ENCODE measurements at regions not wholly inside any gene's neighbourhood (a gene's known extent, or its start where the extent isn't known, plus 50 kb on each side); places are given as distances from the start of the nearest gene placed in this dataset.

- TF ChIP-seq POLR2AphosphoS5 (IDR thresholded peaks at IDR 0.05; ENCODE audit: low read depth, low read length) (no peak), CTCF (IDR thresholded peaks at IDR 0.05) (no peak)
Measured at GRCh38 chr1:229087339-229087738, 183.6 kb upstream of the RAB4A start.

Data from Panc1 (cell line).